HCT116 (cell line): ENCODE measurements at regions not wholly inside any gene's neighbourhood (a gene's known extent, or its start where the extent isn't known, plus 50 kb on each side); places are given as distances from the start of the nearest gene placed in this dataset.

Experiments
- ATAC-seq: fragments of 200-7000 bp; cut with Tn5 transposase; 2 replicates; pipeline ENCODE4 v1.9.1; 2020; ENCODE audit warnings: mild to moderate bottlenecking, moderate library complexity
- BruUV-seq: library from RNA; stranded (reverse); fragments of 400-500 nt; replicated peaks from 2 replicates; lab custom pipeline; 2021; lab: Mats Ljungman, UMichigan
- CTCF ChIA-PET: fragments of 300-600 bp; sonication (Branson Sonifier 250); formaldehyde crosslinking; loops from one replicate; lab custom pipeline; 2021; ENCODE audit warnings: antibody characterized with exemption; lab: Charles Lee
- POLR2A ChIA-PET: fragments of 300-600, 350-600 bp; sonication (Branson Sonifier 250); formaldehyde crosslinking; loops from one replicate; lab custom pipeline; 2021; ENCODE audit warnings: antibody characterized with exemption; lab: Charles Lee
- RAD21 ChIA-PET, 2 experiments: fragments of 300-600 bp; sonication (Branson Sonifier 250); formaldehyde crosslinking; loops; one replicate each; lab custom pipeline; 2023; ENCODE audit warnings: low total read pairs in 2 of 2; ENCODE audit not compliant: uncharacterized antibody in 2 of 2, unreplicated experiment in 2 of 2, low non-redundant PET in 1 of 2; lab: Charles Lee
- DNase-seq: peaks from one replicate; pipeline ENCODE4 v3.0.0-alpha.2; 2010; ENCODE audit warnings: low read depth, low spot score
- H2AFZ ChIP-seq: fragments of 200-600 bp; shearing (Covaris generic), sonication (generic); 2 replicates; pipeline ENCODE4 v1.6.1; 2017; ENCODE audit warnings: low read depth, mixed run types, mixed read lengths, antibody characterized with exemption, low read length; ENCODE audit not compliant: poor library complexity, severe bottlenecking
- H3K27ac ChIP-seq: 2 replicates; pipeline ENCODE4 v1.5.1; 2012; ENCODE audit warnings: low read depth, low read length
- H3K27me3 ChIP-seq: fragments of 200-600 bp; sonication (generic); 2 replicates; pipeline ENCODE4 v1.6.1; 2016; ENCODE audit warnings: mixed run types, low read length, mixed read lengths; ENCODE audit not compliant: insufficient read depth
- H3K36me3 ChIP-seq, 2 experiments: fragments of 200-500 bp in 1 of 2; fragments of 200-600 bp in 1 of 2; sonication (Bioruptor generic) in 1 of 2; sonication (generic) in 1 of 2; 2 replicates each; pipeline versions ENCODE4 v1.5.1 to v1.6.1; 2014 to 2016; ENCODE audit warnings: low read length in 2 of 2, inconsistent platforms in 1 of 2, mixed read lengths in 1 of 2, mixed run types in 1 of 2; ENCODE audit not compliant: insufficient read depth in 2 of 2, control insufficient read depth in 1 of 2
- H3K4me1 ChIP-seq, 2 experiments: fragments of 200-600 bp in 1 of 2; sonication (generic) in 1 of 2; 2 replicates each; pipeline versions ENCODE4 v1.5.1 to v1.6.1; 2012 to 2017; ENCODE audit warnings: low read length in 2 of 2, inconsistent platforms in 1 of 2, mild to moderate bottlenecking in 1 of 2, mixed read lengths in 1 of 2, mixed run types in 1 of 2, moderate library complexity in 1 of 2; ENCODE audit not compliant: insufficient read depth in 2 of 2, control insufficient read depth in 1 of 2
- H3K4me2 ChIP-seq: fragments of 200-600 bp; sonication (generic); 2 replicates; pipeline ENCODE4 v1.6.1; 2017; ENCODE audit warnings: mixed run types, low read length, mixed read lengths
- H3K4me3 ChIP-seq, 2 experiments: fragments of 200-600 bp in 1 of 2; sonication (generic) in 1 of 2; replicated peaks in 1 of 2; 2 replicates each; pipeline ENCODE4 v1.5.1; 2011 to 2016; ENCODE audit warnings: low read length in 2 of 2, control low read depth in 1 of 2, low read depth in 1 of 2, mild to moderate bottlenecking in 1 of 2, mixed read lengths in 1 of 2, mixed run types in 1 of 2
- H3K79me2 ChIP-seq: fragments of 200-600 bp; sonication (generic); 2 replicates; pipeline ENCODE4 v1.6.1; 2017; ENCODE audit warnings: mild to moderate bottlenecking, mixed run types, low read length, moderate library complexity, mixed read lengths; ENCODE audit not compliant: insufficient read depth
- H3K9ac ChIP-seq: fragments of 200-600 bp; sonication (generic); 2 replicates; pipeline ENCODE4 v1.6.1; 2016; ENCODE audit warnings: low read length, mixed read lengths
- H3K9me2 ChIP-seq: fragments of 200-600 bp; sonication (generic), shearing (Covaris generic); 2 replicates; pipeline ENCODE4 v1.6.1; 2017; ENCODE audit warnings: mixed run types, mild to moderate bottlenecking, moderate library complexity; ENCODE audit not compliant: insufficient read depth
- H3K9me3 ChIP-seq, 2 experiments: fragments of 200-500 bp in 1 of 2; fragments of 200-600 bp in 1 of 2; sonication (Bioruptor generic) in 1 of 2; sonication (generic) in 1 of 2; 2 replicates each; pipeline ENCODE4 v1.6.1; 2014 to 2017; ENCODE audit warnings: low read length in 2 of 2, mixed read lengths in 2 of 2, inconsistent platforms in 1 of 2, low read depth in 1 of 2, mild to moderate bottlenecking in 1 of 2, mixed run types in 1 of 2, moderate library complexity in 1 of 2; ENCODE audit not compliant: control insufficient read depth in 1 of 2, insufficient read depth in 1 of 2
- H4K20me1 ChIP-seq: fragments of 200-600 bp; sonication (generic), shearing (Covaris generic); 2 replicates; pipeline ENCODE4 v1.6.1; 2017; ENCODE audit warnings: mixed run types, mild to moderate bottlenecking, moderate library complexity; ENCODE audit not compliant: insufficient read depth
- CEBPB ChIP-seq: IDR thresholded peaks from 2 replicates; pipeline ENCODE4 v1.6.1; 2012; ENCODE audit warnings: low read depth
- EGR1 ChIP-seq: IDR thresholded peaks from 2 replicates; pipeline ENCODE4 v1.6.1; 2012; ENCODE audit warnings: low read depth
- ELF1 ChIP-seq: IDR thresholded peaks from 2 replicates; pipeline ENCODE4 v1.6.1; 2012; ENCODE audit warnings: low read depth, borderline replicate concordance
- EZH2phosphoT487 ChIP-seq: fragments of 200-600 bp; IDR thresholded peaks from 2 replicates; pipeline ENCODE4 v1.6.1; 2018; ENCODE audit warnings: antibody characterized with exemption, borderline replicate concordance
- FOSL1 ChIP-seq: IDR thresholded peaks from 2 replicates; pipeline ENCODE4 v1.6.1; 2012; ENCODE audit warnings: low read depth
- JUND ChIP-seq: IDR thresholded peaks from 2 replicates; pipeline ENCODE4 v1.6.1; 2012
- POLR2AphosphoS5 ChIP-seq: IDR thresholded peaks from 2 replicates; pipeline ENCODE4 v1.6.1; 2011; ENCODE audit warnings: mild to moderate bottlenecking, low read depth, low read length, moderate library complexity
- SP1 ChIP-seq: IDR thresholded peaks from 2 replicates; pipeline ENCODE4 v1.6.1; 2012; ENCODE audit warnings: low read depth
- TCF7L2 ChIP-seq: IDR thresholded peaks from 2 replicates; pipeline ENCODE4 v1.7.0; 2011; ENCODE audit warnings: borderline replicate concordance, inconsistent platforms; ENCODE audit not compliant: insufficient read depth, insufficient read length; ENCODE audit errors: extremely low read depth
- ZFX ChIP-seq: fragments of 450-650 bp; IDR thresholded peaks from 2 replicates; pipeline ENCODE4 v1.6.1; 2017
- intact Hi-C: fragments of 100-400 bp; cut with micrococcal nuclease; formaldehyde crosslinking; loops from 2 replicates; pipeline ENCODE4 v1.10.0; 2022

DNA sequence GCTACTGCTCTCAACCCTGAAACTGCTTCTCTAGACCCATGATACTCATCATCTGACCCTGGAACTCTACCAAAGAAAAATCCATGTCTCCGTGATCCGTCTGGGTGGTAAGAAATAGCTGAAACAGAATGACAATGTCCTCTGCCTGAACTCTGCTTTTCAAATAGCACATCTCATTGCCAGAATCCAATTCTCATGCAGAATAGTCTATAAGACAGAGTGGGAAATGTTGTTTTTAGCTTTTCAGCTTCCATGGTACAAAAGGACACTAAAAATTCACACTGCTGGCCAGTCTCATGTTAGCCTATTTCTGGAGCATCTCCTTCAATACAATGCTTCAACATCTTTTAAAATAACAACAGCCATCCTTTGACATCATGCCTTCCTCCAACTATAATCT is 1355.8 kb upstream of the PRMT6 start:
- BruUV-seq: no TSS peak
- TF ChIP-seq FOSL1: no peak
- TF ChIP-seq TCF7L2: no peak
- TF ChIP-seq ZFX: no peak
- no peak for TF ChIP-seq EZH2phosphoT487
- no peak for TF ChIP-seq ELF1
- TF ChIP-seq EGR1: no peak
- TF ChIP-seq, all 23 proteins: peak for 0
- Histone ChIP-seq H3K4me2 (no peak overlapping the region), H4K20me1 (no peaks in the 10 kb centered on the region), H3K36me3 (no peaks in the 10 kb centered on the region), H3K27ac (no peak overlapping the region), H3K9me2 (no peaks in the 10 kb centered on the region), H3K27me3 (no peaks in the 10 kb centered on the region), H3K9me3 (peaks cover 15 to 24% of the 10 kb centered on the region in 2 experiments; a peak in 2 of 4 replicates), H2AFZ (no peak overlapping the region), H3K4me1 (no peaks in the 10 kb centered on the region), H3K9ac (no peak overlapping the region), H3K4me3 (no peak overlapping the region), H3K79me2 (no peaks in the 10 kb centered on the region)
- ATAC-seq (no peak), DNase-seq (no peak)
- ChIA-PET RAD21 (no interaction called here), POLR2A (no interaction called here), CTCF (no interaction called here)
- intact Hi-C loops: no loop called here

GRCh38 chr1:105724286-105724685 is 1332.2 kb upstream of the PRMT6 start:
- RAD21 ChIA-PET: no interaction called here

More at GRCh38 chr1:105724286-105724685, 1332.2 kb upstream of the PRMT6 start:
- no peak overlapping the region for H2AFZ ChIP-seq
- POLR2A ChIA-PET: no interaction called here
- no peaks in the 10 kb centered on the region for H3K4me1 ChIP-seq
- no peaks in the 10 kb centered on the region for H3K9me2 ChIP-seq
- intact Hi-C loops: no loop called here
- H3K9me3 ChIP-seq: peaks cover 0 to 17% of the 10 kb centered on the region in 2 experiments; a peak in 1 of 4 replicates
- ATAC-seq: no peak
- no peak overlapping the region for H3K9ac ChIP-seq
- no peak overlapping the region for H3K27ac ChIP-seq
- H3K79me2 ChIP-seq: no peaks in the 10 kb centered on the region
- DNase-seq: no peak
- BruUV-seq: no TSS peak
- no peaks in the 10 kb centered on the region for H3K27me3 ChIP-seq
- H3K36me3 ChIP-seq: no peaks in the 10 kb centered on the region
- no peak overlapping the region for H3K4me3 ChIP-seq
- no peaks in the 10 kb centered on the region for H4K20me1 ChIP-seq
- CTCF ChIA-PET: no interaction called here
- H3K4me2 ChIP-seq: no peak overlapping the region
- TF ChIP-seq JUND (no peak), POLR2AphosphoS5 (no peak), EZH2phosphoT487 (no peak), CEBPB (no peak), ELF1 (no peak), TCF7L2 (no peak), SP1 (no peak), ZFX (no peak), FOSL1 (no peak)
- TF ChIP-seq, all 23 proteins: peak for 0
